Astrocyte (in vitro differentiated cells and primary cell): ENCODE measurements at regions not wholly inside any gene's neighbourhood (a gene's known extent, or its start where the extent isn't known, plus 50 kb on each side); places are given as distances from the start of the nearest gene placed in this dataset.

Experiments used
- EZH2 ChIP-seq: IDR thresholded peaks from 2 replicates; pipeline ENCODE4 v1.6.1; 2012; ENCODE audit warnings: mild to moderate bottlenecking, low read length, inconsistent platforms; ENCODE audit not compliant: insufficient read depth
- TF ChIP-seq, protein P1 (sequence below): IDR thresholded peaks from 2 replicates; pipeline ENCODE4 v1.5.1; 2011; ENCODE audit warnings: low read depth, mild to moderate bottlenecking, inconsistent platforms, low read length, moderate library complexity; ENCODE audit not compliant: insufficient read depth

DNA sequence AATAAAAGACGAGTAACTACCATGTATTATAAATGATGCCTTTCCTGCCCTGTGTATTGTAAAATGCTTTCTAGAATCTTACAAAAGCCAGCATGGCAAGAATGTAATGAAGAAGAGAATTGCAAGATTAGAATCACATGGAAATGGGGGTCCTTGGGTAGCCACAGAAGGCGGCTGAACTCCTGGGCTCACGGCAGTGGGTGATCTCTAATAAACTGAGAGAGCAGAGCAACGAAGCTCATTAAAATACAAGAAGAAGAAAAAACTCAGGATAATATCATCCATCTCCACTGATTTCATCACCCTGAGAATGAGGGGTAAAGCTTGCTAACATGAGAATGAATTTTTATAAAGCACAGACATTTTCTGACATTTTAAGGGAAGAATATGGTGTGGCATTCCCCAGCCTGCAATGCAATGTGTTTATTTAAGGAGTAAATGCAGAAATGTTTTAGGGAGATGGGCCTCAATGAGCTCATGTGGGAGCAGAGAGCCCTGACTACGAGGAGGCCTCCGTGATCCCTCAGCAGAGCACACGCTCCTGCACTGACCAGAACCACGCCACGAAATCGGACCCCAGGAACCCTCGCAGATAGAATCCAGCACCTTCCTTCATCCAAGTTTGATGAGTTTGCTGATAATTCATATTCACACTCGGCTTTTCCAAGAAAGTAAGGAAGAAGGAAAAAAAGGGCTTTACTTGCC, 92.7 kb upstream of the PFKP start:
- TF ChIP-seq, protein P1, sequence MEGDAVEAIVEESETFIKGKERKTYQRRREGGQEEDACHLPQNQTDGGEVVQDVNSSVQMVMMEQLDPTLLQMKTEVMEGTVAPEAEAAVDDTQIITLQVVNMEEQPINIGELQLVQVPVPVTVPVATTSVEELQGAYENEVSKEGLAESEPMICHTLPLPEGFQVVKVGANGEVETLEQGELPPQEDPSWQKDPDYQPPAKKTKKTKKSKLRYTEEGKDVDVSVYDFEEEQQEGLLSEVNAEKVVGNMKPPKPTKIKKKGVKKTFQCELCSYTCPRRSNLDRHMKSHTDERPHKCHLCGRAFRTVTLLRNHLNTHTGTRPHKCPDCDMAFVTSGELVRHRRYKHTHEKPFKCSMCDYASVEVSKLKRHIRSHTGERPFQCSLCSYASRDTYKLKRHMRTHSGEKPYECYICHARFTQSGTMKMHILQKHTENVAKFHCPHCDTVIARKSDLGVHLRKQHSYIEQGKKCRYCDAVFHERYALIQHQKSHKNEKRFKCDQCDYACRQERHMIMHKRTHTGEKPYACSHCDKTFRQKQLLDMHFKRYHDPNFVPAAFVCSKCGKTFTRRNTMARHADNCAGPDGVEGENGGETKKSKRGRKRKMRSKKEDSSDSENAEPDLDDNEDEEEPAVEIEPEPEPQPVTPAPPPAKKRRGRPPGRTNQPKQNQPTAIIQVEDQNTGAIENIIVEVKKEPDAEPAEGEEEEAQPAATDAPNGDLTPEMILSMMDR: no peak
- no peak for TF ChIP-seq EZH2
